GM12878 (cell line): ENCODE measurements at regions not wholly inside any gene's neighbourhood (a gene's known extent, or its start where the extent isn't known, plus 50 kb on each side); places are given as distances from the start of the nearest gene placed in this dataset.

Experiments used
- CBFB ChIP-seq: IDR thresholded peaks from 2 replicates; pipeline ENCODE4 v1.6.1; 2016; ENCODE audit warnings: antibody characterized with exemption, low read depth
- CHD1 ChIP-seq: IDR thresholded peaks from 2 replicates; pipeline ENCODE4 v1.6.1; 2012; ENCODE audit warnings: low read depth, low read length, improper control_type of control experiment
- E2F4 ChIP-seq: IDR thresholded peaks from 2 replicates; pipeline ENCODE4 v1.6.1; 2012; ENCODE audit warnings: low read depth, low read length, improper control_type of control experiment
- HSF1 ChIP-seq: fragments of 150-350 bp; IDR thresholded peaks from 2 replicates; pipeline ENCODE4 v1.6.1; 2014; ENCODE audit warnings: mild to moderate bottlenecking, low read depth, low read length
- MEF2A ChIP-seq: IDR thresholded peaks from 2 replicates; pipeline ENCODE4 v1.6.1; 2011; ENCODE audit warnings: low read depth, mild to moderate bottlenecking, low read length, moderate library complexity; ENCODE audit not compliant: insufficient read depth
- NFYB ChIP-seq: IDR thresholded peaks from 2 replicates; pipeline ENCODE4 v1.6.1; 2011; ENCODE audit warnings: low read depth, mild to moderate bottlenecking, low read length, improper control_type of control experiment, moderate library complexity; ENCODE audit not compliant: insufficient read depth
- PAX5 ChIP-seq: IDR thresholded peaks from 2 replicates; pipeline ENCODE4 v1.6.1; 2011; ENCODE audit warnings: low read depth, low read length, borderline replicate concordance
- POLR2A ChIP-seq: IDR thresholded peaks from 2 replicates; pipeline ENCODE4 v1.6.1; 2011; ENCODE audit warnings: low read depth, mild to moderate bottlenecking, low read length
- RUNX3 ChIP-seq: IDR thresholded peaks from 2 replicates; pipeline ENCODE4 v1.6.1; 2012; ENCODE audit warnings: low read length, inconsistent platforms
- SMAD1 ChIP-seq: fragments of 450-650 bp; IDR thresholded peaks from 2 replicates; pipeline ENCODE4 v1.6.1; 2018; ENCODE audit warnings: mild to moderate bottlenecking, low read depth; ENCODE audit not compliant: partially characterized antibody
- SMAD5 ChIP-seq: IDR thresholded peaks from 2 replicates; pipeline ENCODE4 v1.6.1; 2016; ENCODE audit warnings: antibody characterized with exemption, low read depth
- YY1 ChIP-seq: IDR thresholded peaks from 2 replicates; pipeline ENCODE4 v1.6.1; 2011; ENCODE audit warnings: low read depth, mild to moderate bottlenecking, low read length
- ZNF24 ChIP-seq: fragments of 450-650 bp; IDR thresholded peaks from 2 replicates; pipeline ENCODE4 v1.6.1; 2017; ENCODE audit warnings: antibody characterized with exemption, mild to moderate bottlenecking
- ZZZ3 ChIP-seq: IDR thresholded peaks from 2 replicates; pipeline ENCODE4 v1.6.1; 2011; ENCODE audit warnings: low read depth; ENCODE audit not compliant: control insufficient read depth, insufficient read length

- TF ChIP-seq E2F4 = peak; percentile 91
- TF ChIP-seq SMAD1 = peak; percentile 90
- TF ChIP-seq ZNF24 = no peak
- TF ChIP-seq PAX5 = no peak
- TF ChIP-seq YY1 = peak; percentile 64; the same call in 1 of the 2 replicates
- TF ChIP-seq POLR2A = peak; percentile 95
- peak; percentile 93; the same call in 1 of the 2 replicates for TF ChIP-seq CHD1
- peak; percentile 98 for TF ChIP-seq SMAD5
- TF ChIP-seq MEF2A = 0 out of 2 replicates have a peak, but pooled peaks have one; percentile 2
- TF ChIP-seq ZZZ3 = no peak
- peak; percentile 33; the same call in 1 of the 2 replicates for TF ChIP-seq RUNX3
- no peak for TF ChIP-seq HSF1
- TF ChIP-seq CBFB = peak; percentile 89
- TF ChIP-seq NFYB = peak; percentile 100
Measured at GRCh38 chr6:26270903-26271667, 93.9 kb upstream of the BTN3A2 start (continued).
